ENCODE measurements at regions not wholly inside any gene's neighbourhood (a gene's known extent, or its start where the extent isn't known, plus 50 kb on each side); places are given as distances from the start of the nearest gene placed in this dataset.

GRCh38 chr13:103315711-103316110 lies 249.5 kb upstream of the SLC10A2 start:
- in situ Hi-C loops (cut with MboI; ENCODE audit: low sequenced_read_pairs), result no loop called here
- H3K9me1 ChIP-seq (ENCODE audit: insufficient read depth, low read length), result no peaks in the 10 kb centered on the region
- no peak overlapping the region for H4K91ac ChIP-seq (ENCODE audit: insufficient read depth, low read depth, low read length)
- no CpG with 5 or more reads among the region's 2 CpGs for WGBS, 2 experiments (ENCODE audit: extremely low coverage in 2 of 2, insufficient read length in 1 of 2)
- no peak overlapping the region for H2AK9ac ChIP-seq (replicated peaks; ENCODE audit: low read depth, low read length, poor library complexity)
- DNase-seq, result no peak
- no TSS peak for BruUV-seq (replicated peaks)
- H3K4me2 ChIP-seq (ENCODE audit: low read depth, low read length), result no peak overlapping the region
- no peak overlapping the region for H3K4me3 ChIP-seq (ENCODE audit: insufficient read depth, low read depth, low read length)
- H3K18ac ChIP-seq (ENCODE audit: low read depth, low read length), result no peak overlapping the region
- no peak overlapping the region for H3K4ac ChIP-seq (ENCODE audit: low read depth, low read length)
- no peak for TF ChIP-seq FOS (IDR thresholded peaks at IDR 0.05; ENCODE audit: low read depth, low read length)
- TF ChIP-seq POLR2A (IDR thresholded peaks at IDR 0.05; ENCODE audit: low read depth, low read length), result no peak
- TF ChIP-seq, protein P1, sequence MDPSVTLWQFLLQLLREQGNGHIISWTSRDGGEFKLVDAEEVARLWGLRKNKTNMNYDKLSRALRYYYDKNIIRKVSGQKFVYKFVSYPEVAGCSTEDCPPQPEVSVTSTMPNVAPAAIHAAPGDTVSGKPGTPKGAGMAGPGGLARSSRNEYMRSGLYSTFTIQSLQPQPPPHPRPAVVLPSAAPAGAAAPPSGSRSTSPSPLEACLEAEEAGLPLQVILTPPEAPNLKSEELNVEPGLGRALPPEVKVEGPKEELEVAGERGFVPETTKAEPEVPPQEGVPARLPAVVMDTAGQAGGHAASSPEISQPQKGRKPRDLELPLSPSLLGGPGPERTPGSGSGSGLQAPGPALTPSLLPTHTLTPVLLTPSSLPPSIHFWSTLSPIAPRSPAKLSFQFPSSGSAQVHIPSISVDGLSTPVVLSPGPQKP (IDR thresholded peaks at IDR 0.05; ENCODE audit: borderline replicate concordance, low read depth, low read length), result no peak
- TF ChIP-seq, protein P2, sequence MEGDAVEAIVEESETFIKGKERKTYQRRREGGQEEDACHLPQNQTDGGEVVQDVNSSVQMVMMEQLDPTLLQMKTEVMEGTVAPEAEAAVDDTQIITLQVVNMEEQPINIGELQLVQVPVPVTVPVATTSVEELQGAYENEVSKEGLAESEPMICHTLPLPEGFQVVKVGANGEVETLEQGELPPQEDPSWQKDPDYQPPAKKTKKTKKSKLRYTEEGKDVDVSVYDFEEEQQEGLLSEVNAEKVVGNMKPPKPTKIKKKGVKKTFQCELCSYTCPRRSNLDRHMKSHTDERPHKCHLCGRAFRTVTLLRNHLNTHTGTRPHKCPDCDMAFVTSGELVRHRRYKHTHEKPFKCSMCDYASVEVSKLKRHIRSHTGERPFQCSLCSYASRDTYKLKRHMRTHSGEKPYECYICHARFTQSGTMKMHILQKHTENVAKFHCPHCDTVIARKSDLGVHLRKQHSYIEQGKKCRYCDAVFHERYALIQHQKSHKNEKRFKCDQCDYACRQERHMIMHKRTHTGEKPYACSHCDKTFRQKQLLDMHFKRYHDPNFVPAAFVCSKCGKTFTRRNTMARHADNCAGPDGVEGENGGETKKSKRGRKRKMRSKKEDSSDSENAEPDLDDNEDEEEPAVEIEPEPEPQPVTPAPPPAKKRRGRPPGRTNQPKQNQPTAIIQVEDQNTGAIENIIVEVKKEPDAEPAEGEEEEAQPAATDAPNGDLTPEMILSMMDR (conservative IDR thresholded peaks at IDR 0.05; ENCODE audit: low read depth, low read length), result no peak
- TF ChIP-seq RFX5 (IDR thresholded peaks at IDR 0.05; ENCODE audit: low read depth, low read length), result no peak
- TF ChIP-seq, protein P3, sequence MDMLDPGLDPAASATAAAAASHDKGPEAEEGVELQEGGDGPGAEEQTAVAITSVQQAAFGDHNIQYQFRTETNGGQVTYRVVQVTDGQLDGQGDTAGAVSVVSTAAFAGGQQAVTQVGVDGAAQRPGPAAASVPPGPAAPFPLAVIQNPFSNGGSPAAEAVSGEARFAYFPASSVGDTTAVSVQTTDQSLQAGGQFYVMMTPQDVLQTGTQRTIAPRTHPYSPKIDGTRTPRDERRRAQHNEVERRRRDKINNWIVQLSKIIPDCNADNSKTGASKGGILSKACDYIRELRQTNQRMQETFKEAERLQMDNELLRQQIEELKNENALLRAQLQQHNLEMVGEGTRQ (IDR thresholded peaks at IDR 0.05; ENCODE audit: low read depth, low read length), result no peak
- TF ChIP-seq BHLHE40 (IDR thresholded peaks at IDR 0.05; ENCODE audit: low read depth, low read length), result no peak
- no peak for TF ChIP-seq CEBPB (IDR thresholded peaks at IDR 0.05; ENCODE audit: low read depth, low read length)
- no peak overlapping the region for H3K14ac ChIP-seq (replicated peaks; ENCODE audit: low read depth, low read length)
- intact Hi-C loops (cut with micrococcal nuclease), result no loop called here
- dilution Hi-C loops (cut with HindIII; ENCODE audit: low sequenced_read_pairs, unreplicated experiment), result no loop called here
- H3K23ac ChIP-seq (ENCODE audit: low read depth, low read length), result no peak overlapping the region
- H4K5ac ChIP-seq (ENCODE audit: low read depth, low read length), result no peak overlapping the region
- H2BK5ac ChIP-seq (ENCODE audit: low read depth, low read length, poor library complexity, severe bottlenecking), result no peak overlapping the region
- CTCF ChIA-PET, result interaction anchor here (0.6 kb wide), 1 partner anchor 362 kb away, joined by 3 read pairs; no protein-coding TSS in a partner anchor
- POLR2A ChIA-PET (ENCODE audit: unreplicated experiment), result no interaction called here
- no peaks in the 10 kb centered on the region for H4K20me1 ChIP-seq (ENCODE audit: insufficient read depth, low read length)
- H4K8ac ChIP-seq (ENCODE audit: low read depth in 2 of 2, low read length in 2 of 2), result no peak overlapping the region
- no peak overlapping the region for H2AK5ac ChIP-seq (ENCODE audit: low read depth, low read length)
- no peak overlapping the region for H2AFZ ChIP-seq (replicated peaks; ENCODE audit: low read length, poor library complexity)
- H3K4me1 ChIP-seq (ENCODE audit: control insufficient read depth, insufficient read depth, low read length), result no peaks in the 10 kb centered on the region
- H3K79me1 ChIP-seq (ENCODE audit: low read depth in 1 of 2, low read length in 2 of 2), result no peaks in the 10 kb centered on the region
- H3K9me3 ChIP-seq (ENCODE audit: control insufficient read depth, insufficient read depth, low read length), result peaks cover 9% of the 10 kb centered on the region
- H3K27ac ChIP-seq (ENCODE audit: insufficient read depth, low read length), result no peak overlapping the region
- H2BK120ac ChIP-seq (ENCODE audit: low read depth, low read length), result no peak overlapping the region
- no peak for ATAC-seq (ENCODE audit: low read depth)
- no peaks in the 10 kb centered on the region for H3K36me3 ChIP-seq (ENCODE audit: control insufficient read depth, insufficient read depth, low read length)
- no peaks in the 10 kb centered on the region for H3K27me3 ChIP-seq (ENCODE audit: control insufficient read depth, insufficient read depth, low read length)
- H2BK20ac ChIP-seq (ENCODE audit: low read depth, low read length), result no peak overlapping the region
- no peak overlapping the region for H2BK15ac ChIP-seq (ENCODE audit: low read depth, low read length)
- no peak overlapping the region for H3K9ac ChIP-seq (ENCODE audit: low read depth, low read length)
- H3K56ac ChIP-seq (ENCODE audit: extremely low read depth, insufficient read depth, low read length), result no peak overlapping the region

Measured in IMR-90 (cell line).